22Rv1 (cell line): ENCODE measurements at regions not wholly inside any gene's neighbourhood (a gene's known extent, or its start where the extent isn't known, plus 50 kb on each side); places are given as distances from the start of the nearest gene placed in this dataset.

Source experiments
- H3K27ac ChIP-seq: fragments of 450-650 bp; 2 replicates; pipeline ENCODE4 v1.5.1; 2017
- CTCF ChIP-seq: fragments of 450-650 bp; IDR thresholded peaks from 2 replicates; pipeline ENCODE4 v1.5.1; 2017; ENCODE audit warnings: mild to moderate bottlenecking
- ZFX ChIP-seq: fragments of 450-650 bp; IDR thresholded peaks from 2 replicates; pipeline ENCODE4 v1.6.1; 2017; ENCODE audit warnings: antibody characterized with exemption, borderline replicate concordance

GRCh38 chr3:5651351-5651750 is 463.8 kb downstream of the EDEM1 start:
- no peak overlapping the region for H3K27ac ChIP-seq
- TF ChIP-seq CTCF (no peak), ZFX (no peak)

- no peak overlapping the region for H3K27ac ChIP-seq
- no peak for TF ChIP-seq ZFX
- no peak for TF ChIP-seq CTCF
Measured at GRCh38 chr3:5653426-5654143, 466.1 kb downstream of the EDEM1 start.

- TF ChIP-seq ZFX, result no peak
- no peak for TF ChIP-seq CTCF
- no peak overlapping the region for H3K27ac ChIP-seq
Measured at GRCh38 chr3:5657106-5657505, 469.6 kb downstream of the EDEM1 start.

GRCh38 chr3:5663601-5664000 is 476.1 kb downstream of the EDEM1 start:
- TF ChIP-seq ZFX (no peak), CTCF (no peak)
- no peak overlapping the region for H3K27ac ChIP-seq

- no peak overlapping the region for H3K27ac ChIP-seq
- TF ChIP-seq ZFX (no peak), CTCF (no peak)
Measured at GRCh38 chr3:5666455-5666854, 478.9 kb downstream of the EDEM1 start.

- H3K27ac ChIP-seq, result no peak overlapping the region
- TF ChIP-seq CTCF (no peak), ZFX (no peak)
Measured at GRCh38 chr3:5673521-5673920, 486.0 kb downstream of the EDEM1 start.

GRCh38 chr3:5675319-5675718 is 487.8 kb downstream of the EDEM1 start:
- TF ChIP-seq ZFX (no peak), CTCF (no peak)
- H3K27ac ChIP-seq, result no peak overlapping the region
